ENCODE measurements at regions not wholly inside any gene's neighbourhood (a gene's known extent, or its start where the extent isn't known, plus 50 kb on each side); places are given as distances from the start of the nearest gene placed in this dataset.

GRCh38 chr5:35367526-35367925 lies 137.2 kb upstream of the PRLR start:
- no peak for DNase-seq

- no peak for DNase-seq
Measured at GRCh38 chr5:35365758-35366157, 135.5 kb upstream of the PRLR start.

GRCh38 chr5:35364350-35364749 lies 134.1 kb upstream of the PRLR start:
- DNase-seq = no peak

DNA sequence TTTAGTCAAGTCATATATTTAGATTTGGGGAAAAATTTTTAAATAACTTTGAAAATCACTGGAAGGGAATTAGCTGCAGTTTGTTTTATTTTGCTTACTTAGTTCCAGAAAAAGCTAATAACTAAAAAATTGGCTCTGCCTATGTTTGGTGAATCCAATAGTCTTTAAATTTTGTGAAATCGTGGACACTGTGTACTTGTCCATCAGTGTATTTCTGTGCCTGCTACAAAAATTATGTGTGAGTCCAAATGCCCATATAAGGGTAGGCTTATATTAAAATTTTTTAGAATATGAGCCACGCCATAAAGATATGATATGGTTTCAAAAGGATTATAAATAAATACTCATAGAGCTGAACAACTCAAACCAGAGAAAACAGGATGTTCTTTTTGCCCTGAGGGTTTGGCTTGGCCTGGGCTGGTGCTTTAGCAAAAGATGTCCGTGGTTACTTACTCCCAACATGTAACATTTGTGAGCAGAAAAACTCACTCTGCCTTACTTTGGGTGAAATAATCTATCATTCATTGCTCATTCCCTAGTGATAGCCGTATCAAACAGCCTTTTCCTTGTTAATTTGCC lies 133.2 kb upstream of the PRLR start:
- no peak for DNase-seq

DNA sequence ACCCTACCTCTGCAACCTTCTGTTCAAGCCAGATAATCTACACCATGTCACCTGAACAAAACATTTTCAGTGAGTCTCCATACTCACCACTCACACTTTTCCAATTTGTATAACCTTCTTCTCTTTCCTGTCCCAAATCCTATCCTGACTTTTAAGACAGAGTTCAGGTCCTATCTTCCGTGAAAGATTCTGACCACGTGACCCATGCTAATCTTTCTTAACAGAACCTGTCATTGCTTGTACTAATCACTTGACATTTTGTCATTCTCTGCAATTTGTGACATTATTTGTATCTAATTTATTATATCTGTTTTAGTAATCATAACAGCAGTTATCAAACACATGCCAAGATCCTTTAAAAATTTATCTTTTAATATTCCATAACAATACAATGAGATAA lies 132.5 kb upstream of the PRLR start:
- no peak for DNase-seq

- no peak for DNase-seq
Measured at GRCh38 chr5:35360671-35361070, 130.4 kb upstream of the PRLR start.

DNA sequence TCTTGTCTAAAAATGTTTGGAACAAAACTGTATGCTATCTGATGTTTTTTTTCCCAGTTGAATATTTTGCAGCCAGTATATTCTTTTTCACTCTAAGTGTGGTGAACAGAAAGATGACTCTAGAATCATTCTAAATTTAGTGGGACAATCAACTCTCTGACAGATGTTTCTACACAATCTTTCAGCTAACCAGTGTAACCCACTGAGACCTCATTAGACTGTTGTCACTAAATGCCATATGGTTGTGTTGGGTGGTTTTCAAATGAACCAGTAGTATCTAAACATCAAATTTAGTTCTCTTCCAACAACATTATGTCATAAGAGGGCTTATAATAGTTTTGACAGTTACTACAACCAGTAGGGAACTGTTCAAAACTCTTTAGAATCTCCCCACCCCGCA lies 129.6 kb upstream of the PRLR start:
- DNase-seq = no peak

- DNase-seq = no peak
Measured at GRCh38 chr5:35357973-35358372, 127.7 kb upstream of the PRLR start.

GRCh38 chr5:35356725-35357124 lies 126.4 kb upstream of the PRLR start:
- peak in 1 of 56 donors; percentile 1 for DNase-seq

DNA sequence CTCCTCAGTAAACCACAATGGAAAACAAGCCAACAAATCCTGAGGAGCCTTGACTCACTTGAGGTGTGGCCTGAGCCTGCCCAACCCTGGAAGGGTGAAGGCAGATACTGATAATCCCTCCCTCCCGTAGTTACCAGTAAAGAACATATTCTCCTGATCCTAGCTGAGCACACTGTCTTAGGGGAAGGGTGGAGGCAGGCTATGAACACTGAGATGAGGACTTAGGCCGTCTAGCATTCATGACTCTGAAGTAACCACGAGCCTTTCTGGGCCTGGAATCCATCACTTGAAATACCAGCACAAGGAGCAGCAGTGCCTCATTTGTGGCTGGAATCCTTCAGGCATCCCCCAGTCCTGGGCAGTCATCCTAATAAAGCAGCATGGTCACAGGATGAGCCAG lies 124.5 kb upstream of the PRLR start:
- DNase-seq = no peak

DNA sequence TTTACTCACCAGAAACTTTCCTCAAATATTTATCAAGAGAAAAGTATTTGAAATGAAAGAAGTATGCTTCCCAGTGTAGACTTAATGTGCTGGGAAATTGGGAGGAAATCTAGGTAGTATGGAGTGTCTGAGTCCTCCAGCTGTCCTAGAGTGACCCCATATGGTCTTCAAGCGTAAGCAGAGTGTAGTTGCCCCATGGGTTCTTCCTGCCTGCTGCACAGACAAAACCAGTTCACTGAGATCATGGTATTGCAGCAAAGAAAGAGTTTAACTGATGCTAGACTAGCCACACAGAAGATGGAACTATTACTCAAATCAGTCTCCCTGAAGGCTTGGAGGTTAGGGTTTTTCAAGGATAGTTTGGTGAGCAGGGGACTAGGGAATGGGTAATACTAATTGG lies 114.9 kb upstream of the PRLR start:
- no peak for DNase-seq

GRCh38 chr5:35342664-35343063 lies 112.4 kb upstream of the PRLR start:
- DNase-seq = no peak

DNA sequence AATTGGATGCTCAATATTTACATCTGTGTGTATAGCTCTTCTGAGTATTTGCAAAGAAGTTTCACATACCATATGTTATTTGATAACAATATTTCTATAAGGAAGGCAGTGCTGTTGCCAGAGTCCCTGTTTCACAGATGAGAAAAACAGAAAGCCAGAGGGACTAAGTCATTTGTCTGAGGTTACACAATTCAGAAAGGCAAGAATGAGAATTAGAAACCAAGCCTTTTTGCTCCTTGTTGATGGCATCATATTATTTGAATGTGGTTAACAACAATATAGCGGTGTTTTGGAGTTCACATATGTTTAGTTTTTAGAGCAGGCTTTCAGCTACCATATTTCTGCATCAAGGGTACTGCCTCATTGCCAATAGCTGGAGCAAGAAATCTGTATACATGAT lies 110.9 kb upstream of the PRLR start:
- no peak for DNase-seq

GRCh38 chr5:35339616-35340100 lies 109.4 kb upstream of the PRLR start:
- no peak for DNase-seq

DNA sequence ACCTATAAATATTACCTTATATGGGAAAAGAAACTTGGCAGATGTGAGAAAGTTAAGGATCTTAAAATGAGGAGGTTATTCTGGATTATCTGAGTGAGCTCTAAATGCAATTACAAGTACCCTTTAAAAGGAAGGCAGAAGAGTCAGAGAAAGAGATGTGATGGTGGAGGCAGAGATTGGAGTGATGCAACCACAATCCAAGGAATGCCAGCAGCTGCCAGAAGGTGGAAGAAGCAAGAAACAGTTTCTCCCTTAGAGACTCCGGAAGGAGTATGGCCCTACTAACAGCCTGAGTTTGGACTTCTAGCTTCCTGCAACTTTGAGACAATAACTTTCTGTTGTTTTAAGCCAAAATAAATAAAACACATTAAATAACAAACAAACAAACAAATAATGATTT lies 108.7 kb upstream of the PRLR start:
- no peak for DNase-seq

GRCh38 chr5:35338157-35338453 lies 107.8 kb upstream of the PRLR start:
- no peak for DNase-seq

- DNase-seq = no peak
Measured at GRCh38 chr5:35337340-35338156, 107.3 kb upstream of the PRLR start.

DNA sequence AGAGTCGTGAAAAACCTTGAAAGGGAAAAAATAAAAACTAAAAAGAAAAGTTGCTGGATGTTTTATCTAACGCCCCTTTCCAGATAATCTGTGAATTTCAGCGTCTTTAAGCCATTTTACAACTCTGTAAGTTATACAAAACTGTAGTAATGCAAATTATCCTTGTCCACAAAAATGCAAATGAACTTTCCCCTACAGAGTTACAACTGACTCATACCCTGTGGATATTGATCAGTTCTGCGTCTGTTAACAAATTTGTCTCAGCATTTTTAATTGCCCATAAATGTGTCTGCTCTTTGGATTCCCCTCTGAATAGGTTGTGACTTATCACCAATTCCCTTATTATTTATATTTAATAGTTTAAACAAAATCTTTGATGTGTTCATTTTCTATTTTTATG lies 105.9 kb upstream of the PRLR start:
- no peak for DNase-seq

DNA sequence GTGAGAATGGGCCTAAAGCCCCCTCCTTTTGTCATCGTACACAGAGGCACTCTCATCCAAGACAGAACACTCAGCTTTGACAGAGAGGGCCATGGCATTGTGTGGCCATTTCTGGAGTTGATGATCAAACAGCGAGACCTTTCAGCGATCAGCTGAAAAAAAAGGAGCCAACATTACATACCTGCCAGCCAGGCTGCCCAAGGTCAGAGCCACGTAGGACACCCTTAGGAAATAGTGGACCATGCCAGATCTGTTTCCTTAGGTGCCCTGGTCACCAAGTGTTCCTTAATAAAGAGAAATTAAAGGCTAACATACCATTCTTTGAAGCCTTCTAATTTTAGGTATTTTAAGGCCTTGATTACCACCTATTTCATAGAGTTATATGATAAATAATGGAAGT lies 105.5 kb upstream of the PRLR start:
- no peak for DNase-seq

DNA sequence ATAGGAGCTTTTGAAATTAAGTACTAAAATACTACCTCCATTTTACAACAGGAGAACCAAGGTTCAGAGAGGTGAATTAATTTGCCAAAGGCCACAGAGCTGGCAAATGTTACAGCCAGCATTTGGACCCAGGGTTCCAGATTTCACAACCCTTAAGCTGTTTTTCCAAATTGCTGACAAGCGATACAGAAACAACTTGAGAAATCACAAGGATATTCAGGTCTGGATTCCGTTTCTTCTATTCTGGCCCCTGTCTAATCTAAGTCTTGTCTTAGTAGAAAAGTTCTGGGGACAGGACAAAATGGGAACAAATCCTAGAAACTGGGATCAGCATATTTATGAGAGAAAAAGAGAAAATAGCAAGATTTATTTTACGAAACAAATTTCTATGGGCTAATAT lies 103.1 kb upstream of the PRLR start:
- no peak for DNase-seq

DNA sequence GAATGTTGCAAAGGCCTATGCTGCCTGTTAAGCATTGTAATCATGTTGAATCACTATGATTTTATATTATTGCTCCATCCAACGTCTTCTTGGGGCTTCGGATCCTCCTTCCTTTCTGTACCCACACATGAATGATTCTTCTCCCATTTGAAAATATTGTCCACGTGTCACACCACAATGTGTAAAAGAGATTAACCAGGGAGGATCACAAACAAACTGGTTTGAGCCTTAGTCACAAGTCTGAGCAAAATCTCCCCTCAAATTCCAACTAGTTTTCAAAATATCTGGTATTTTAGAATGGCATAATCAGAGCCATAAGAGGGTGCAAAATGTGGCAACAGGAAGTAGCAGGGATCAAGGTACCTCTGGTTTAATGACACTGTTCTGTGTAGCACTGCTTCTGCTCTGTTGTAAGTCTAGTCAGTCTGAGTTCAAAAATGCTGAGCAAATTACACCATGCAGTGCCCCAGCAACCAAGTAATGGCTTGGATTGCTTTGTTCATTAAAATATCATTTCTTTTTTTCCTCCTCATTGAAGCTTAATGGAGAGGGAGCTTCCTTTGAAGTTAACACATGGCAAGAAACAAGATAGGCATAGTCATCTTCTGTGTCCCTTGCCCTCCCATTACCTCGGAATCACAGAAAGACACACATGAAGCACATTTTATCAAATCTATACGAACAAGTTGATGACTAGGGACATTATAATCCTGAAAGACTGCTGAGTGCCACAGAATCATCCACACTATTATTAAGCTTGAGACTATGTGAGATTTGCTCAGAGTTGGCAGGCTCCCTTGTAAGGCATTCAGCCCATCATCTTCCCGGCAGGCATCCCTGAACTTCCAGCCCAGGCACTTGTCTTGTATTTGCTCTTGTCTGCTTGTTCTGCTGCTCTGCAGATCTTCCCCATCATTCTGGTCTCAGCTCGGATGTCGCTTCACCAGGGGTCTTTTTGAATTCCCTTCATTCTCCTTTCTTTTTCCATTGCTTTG lies 102.0 kb upstream of the PRLR start:
- DNase-seq = no peak

- DNase-seq = no peak
Measured at GRCh38 chr5:35325836-35326235, 95.5 kb upstream of the PRLR start.
